ENCODE measurements at regions not wholly inside any gene's neighbourhood (a gene's known extent, or its start where the extent isn't known, plus 50 kb on each side); places are given as distances from the start of the nearest gene placed in this dataset.

DNA sequence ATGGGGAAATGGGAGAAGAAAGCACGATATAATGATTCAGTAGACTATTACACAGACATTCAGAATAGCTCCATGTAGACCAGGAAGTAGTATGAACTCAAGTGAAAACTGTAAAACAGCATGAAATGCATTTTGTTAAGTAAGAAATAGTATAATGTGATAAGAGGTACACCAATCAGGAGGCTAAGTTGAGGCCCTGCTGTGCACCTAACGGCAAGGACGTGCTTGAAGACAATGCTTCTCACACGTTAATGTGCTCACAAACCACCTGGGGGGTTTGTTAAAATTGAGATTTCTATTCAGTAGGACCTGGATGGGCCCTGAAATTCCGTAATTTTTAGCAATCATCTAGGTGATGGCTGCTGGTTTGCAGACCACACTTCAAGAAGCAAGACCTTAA, 178.9 kb upstream of the SULF2 start:
- TF ChIP-seq, protein P1, sequence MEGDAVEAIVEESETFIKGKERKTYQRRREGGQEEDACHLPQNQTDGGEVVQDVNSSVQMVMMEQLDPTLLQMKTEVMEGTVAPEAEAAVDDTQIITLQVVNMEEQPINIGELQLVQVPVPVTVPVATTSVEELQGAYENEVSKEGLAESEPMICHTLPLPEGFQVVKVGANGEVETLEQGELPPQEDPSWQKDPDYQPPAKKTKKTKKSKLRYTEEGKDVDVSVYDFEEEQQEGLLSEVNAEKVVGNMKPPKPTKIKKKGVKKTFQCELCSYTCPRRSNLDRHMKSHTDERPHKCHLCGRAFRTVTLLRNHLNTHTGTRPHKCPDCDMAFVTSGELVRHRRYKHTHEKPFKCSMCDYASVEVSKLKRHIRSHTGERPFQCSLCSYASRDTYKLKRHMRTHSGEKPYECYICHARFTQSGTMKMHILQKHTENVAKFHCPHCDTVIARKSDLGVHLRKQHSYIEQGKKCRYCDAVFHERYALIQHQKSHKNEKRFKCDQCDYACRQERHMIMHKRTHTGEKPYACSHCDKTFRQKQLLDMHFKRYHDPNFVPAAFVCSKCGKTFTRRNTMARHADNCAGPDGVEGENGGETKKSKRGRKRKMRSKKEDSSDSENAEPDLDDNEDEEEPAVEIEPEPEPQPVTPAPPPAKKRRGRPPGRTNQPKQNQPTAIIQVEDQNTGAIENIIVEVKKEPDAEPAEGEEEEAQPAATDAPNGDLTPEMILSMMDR (IDR thresholded peaks at IDR 0.05; ENCODE audit: low read depth, low read length): no peak
- no peak for TF ChIP-seq POLR2A (IDR thresholded peaks at IDR 0.05; ENCODE audit: extremely low read depth, insufficient read length)
- no peak for TF ChIP-seq MYC (IDR thresholded peaks at IDR 0.05; ENCODE audit: low read depth, low read length)
- TF ChIP-seq, protein P2, sequence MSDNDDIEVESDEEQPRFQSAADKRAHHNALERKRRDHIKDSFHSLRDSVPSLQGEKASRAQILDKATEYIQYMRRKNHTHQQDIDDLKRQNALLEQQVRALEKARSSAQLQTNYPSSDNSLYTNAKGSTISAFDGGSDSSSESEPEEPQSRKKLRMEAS (IDR thresholded peaks at IDR 0.05; ENCODE audit: low read depth, low read length): no peak
